CD4-positive, alpha-beta T cell (primary cell): ENCODE measurements at regions not wholly inside any gene's neighbourhood (a gene's known extent, or its start where the extent isn't known, plus 50 kb on each side); places are given as distances from the start of the nearest gene placed in this dataset.

Source experiments
- ATAC-seq: fragments of 200-7000 bp; cut with Tn5 transposase; one replicate; pipeline ENCODE4 v1.10.0; 2022; ENCODE audit warnings: mild to moderate bottlenecking; ENCODE audit not compliant: poor library complexity
- CTCF ChIA-PET: fragments of 350-600 bp; sonication (Branson Sonifier 250); formaldehyde crosslinking; loops from one replicate; lab custom pipeline; 2021; ENCODE audit warnings: antibody characterized with exemption, inconsistent platforms; lab: Charles Lee
- POLR2A ChIA-PET: fragments of 350-600 bp; sonication (Branson Sonifier 250); formaldehyde crosslinking; loops from one replicate; lab custom pipeline; 2021; ENCODE audit warnings: antibody characterized with exemption, inconsistent platforms; lab: Charles Lee
- DNase-seq, 14 experiments: peaks; one replicate each; pipeline ENCODE4 v3.0.0-alpha.2; 2013 to 2020; ENCODE audit warnings: mixed read lengths in 2 of 14
- H3K27ac ChIP-seq, 2 donors: one replicate each; pipeline versions ENCODE4 v1.5.1 to v1.7.0; 2013; ENCODE audit warnings: low read length in 2 of 2, low read depth in 1 of 2, mild to moderate bottlenecking in 1 of 2
- H3K27me3 ChIP-seq, 2 experiments: 1 replicate in 1 of 2; 2 replicates in 1 of 2; pipeline versions ENCODE4 v1.6.1 to v1.7.0; 2013; ENCODE audit warnings: low read length in 2 of 2, control low read depth in 1 of 2, mild to moderate bottlenecking in 1 of 2, moderate library complexity in 1 of 2; ENCODE audit not compliant: insufficient read depth in 2 of 2, control insufficient read depth in 1 of 2
- H3K36me3 ChIP-seq: one replicate; pipeline ENCODE4 v1.6.1; 2013; ENCODE audit warnings: low read length, control low read depth; ENCODE audit not compliant: insufficient read depth
- H3K4me1 ChIP-seq: one replicate; pipeline ENCODE4 v1.6.1; 2013; ENCODE audit warnings: low read length, control low read depth; ENCODE audit not compliant: insufficient read depth
- H3K4me3 ChIP-seq: one replicate; pipeline ENCODE4 v1.5.1; 2013; ENCODE audit warnings: mild to moderate bottlenecking, low read length, moderate library complexity
- H3K9me3 ChIP-seq, 2 experiments: 1 replicate in 1 of 2; 2 replicates in 1 of 2; pipeline versions ENCODE4 v1.6.1 to v1.7.0; 2013; ENCODE audit warnings: low read length in 2 of 2, mild to moderate bottlenecking in 2 of 2, control low read depth in 1 of 2, moderate library complexity in 1 of 2; ENCODE audit not compliant: control insufficient read depth in 1 of 2, insufficient read depth in 1 of 2
- H3K27ac Mint-ChIP-seq: one replicate; pipeline ENCODE4 v1.8.0; 2020; ENCODE audit warnings: mixed read lengths
- H3K27me3 Mint-ChIP-seq: one replicate; pipeline ENCODE4 v1.8.0; 2021; ENCODE audit warnings: mixed read lengths
- H3K36me3 Mint-ChIP-seq: one replicate; pipeline ENCODE4 v1.8.0; 2021; ENCODE audit warnings: low read depth, mixed read lengths
- H3K4me1 Mint-ChIP-seq: one replicate; pipeline ENCODE4 v1.8.0; 2021; ENCODE audit warnings: low read depth, mixed read lengths
- H3K4me3 Mint-ChIP-seq: one replicate; pipeline ENCODE4 v1.8.0; 2020; ENCODE audit warnings: mild to moderate bottlenecking, mixed read lengths
- H3K9me3 Mint-ChIP-seq: one replicate; pipeline ENCODE4 v1.8.0; 2020; ENCODE audit warnings: mixed read lengths
- intact Hi-C, 2 experiments: fragments of 100-400 bp; cut with DNase I in 1 of 2; cut with micrococcal nuclease in 1 of 2; formaldehyde crosslinking; loops; one replicate each; pipeline versions ENCODE4 v1.15.1 to v1.9.0; 2023 to 2025; cut with DNase I, micrococcal nuclease
- TF ChIP-seq, protein P1 (sequence below): fragments of 200-600 bp; IDR thresholded peaks from one replicate; pipeline ENCODE4 v1.8.0; 2022; ENCODE audit warnings: antibody characterized with exemption, mild to moderate bottlenecking

DNA sequence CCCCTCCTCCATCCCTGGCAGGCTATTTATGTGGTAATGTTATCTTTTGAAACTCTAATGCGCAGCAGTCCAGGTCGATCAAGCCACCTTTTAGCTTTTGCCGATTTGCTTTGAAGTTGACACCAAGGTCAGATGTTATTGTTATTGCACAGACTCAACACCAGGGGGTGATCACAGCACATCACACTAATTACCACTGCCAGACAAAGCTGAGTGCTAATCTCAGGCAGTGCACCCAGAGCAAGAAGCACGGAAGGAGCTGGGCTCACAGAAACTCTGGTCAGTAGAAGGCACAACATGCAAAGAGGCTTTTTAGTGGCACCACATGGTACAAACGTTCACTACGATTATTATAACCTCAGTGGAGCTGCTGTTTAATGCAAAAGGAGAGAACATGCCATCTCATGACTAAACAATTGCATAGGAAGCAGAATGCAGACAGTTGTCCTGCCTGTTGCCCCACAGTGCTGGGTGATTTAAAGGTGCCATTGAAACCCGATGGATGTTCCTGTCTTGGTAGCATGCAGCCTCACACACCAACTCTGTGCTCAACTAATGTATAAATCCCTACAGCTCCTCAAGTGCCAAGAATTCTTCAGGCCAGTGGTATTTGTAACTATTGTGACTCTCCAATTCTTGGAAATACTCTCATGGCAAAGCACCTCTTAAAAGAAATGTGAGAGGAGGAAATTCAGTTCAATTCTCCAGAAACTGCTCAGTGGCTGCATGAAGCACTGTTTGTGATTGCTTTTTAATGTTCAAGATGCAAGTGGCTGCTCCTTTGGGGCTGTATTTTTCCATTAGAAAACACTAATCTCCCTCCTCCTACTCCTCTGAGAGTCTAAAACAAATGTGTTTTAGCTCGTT lies 353.9 kb upstream of the DDI1 start:
- peak; percentile 1 to 70 (median 20) for DNase-seq
- Histone ChIP-seq H3K27me3 (peaks cover 0 to 4% of the 10 kb centered on the region in 2 experiments), H3K36me3 (no peaks in the 10 kb centered on the region), H3K4me3 (no peak overlapping the region), H3K27ac (no peak overlapping the region), H3K4me1 (peaks cover 5% of the 10 kb centered on the region), H3K9me3 (no peaks in the 10 kb centered on the region)
- H3K36me3 Mint-ChIP-seq = no peaks in the 10 kb centered on the region
- intact Hi-C loops = loop anchor here in 1 of 2 experiments (5.0 to 10.0 kb wide), 3 partner anchors 242 to 922 kb away; no protein-coding TSS in a partner anchor
- peak; percentile 90 for ATAC-seq
- H3K27me3 Mint-ChIP-seq = no peaks in the 10 kb centered on the region
- TF ChIP-seq, protein P1, sequence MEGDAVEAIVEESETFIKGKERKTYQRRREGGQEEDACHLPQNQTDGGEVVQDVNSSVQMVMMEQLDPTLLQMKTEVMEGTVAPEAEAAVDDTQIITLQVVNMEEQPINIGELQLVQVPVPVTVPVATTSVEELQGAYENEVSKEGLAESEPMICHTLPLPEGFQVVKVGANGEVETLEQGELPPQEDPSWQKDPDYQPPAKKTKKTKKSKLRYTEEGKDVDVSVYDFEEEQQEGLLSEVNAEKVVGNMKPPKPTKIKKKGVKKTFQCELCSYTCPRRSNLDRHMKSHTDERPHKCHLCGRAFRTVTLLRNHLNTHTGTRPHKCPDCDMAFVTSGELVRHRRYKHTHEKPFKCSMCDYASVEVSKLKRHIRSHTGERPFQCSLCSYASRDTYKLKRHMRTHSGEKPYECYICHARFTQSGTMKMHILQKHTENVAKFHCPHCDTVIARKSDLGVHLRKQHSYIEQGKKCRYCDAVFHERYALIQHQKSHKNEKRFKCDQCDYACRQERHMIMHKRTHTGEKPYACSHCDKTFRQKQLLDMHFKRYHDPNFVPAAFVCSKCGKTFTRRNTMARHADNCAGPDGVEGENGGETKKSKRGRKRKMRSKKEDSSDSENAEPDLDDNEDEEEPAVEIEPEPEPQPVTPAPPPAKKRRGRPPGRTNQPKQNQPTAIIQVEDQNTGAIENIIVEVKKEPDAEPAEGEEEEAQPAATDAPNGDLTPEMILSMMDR = peak; percentile 57
- no peak overlapping the region for H3K27ac Mint-ChIP-seq
- POLR2A ChIA-PET = no interaction called here
- H3K9me3 Mint-ChIP-seq = no peaks in the 10 kb centered on the region
- CTCF ChIA-PET = interaction anchor here (0.6 to 1.0 kb wide), 3 partner anchors 10 to 461 kb away, joined by 3 to 7 read pairs (median 4); no protein-coding TSS in a partner anchor
- H3K4me3 Mint-ChIP-seq = no peak overlapping the region
- peaks cover 6% of the 10 kb centered on the region for H3K4me1 Mint-ChIP-seq

DNA sequence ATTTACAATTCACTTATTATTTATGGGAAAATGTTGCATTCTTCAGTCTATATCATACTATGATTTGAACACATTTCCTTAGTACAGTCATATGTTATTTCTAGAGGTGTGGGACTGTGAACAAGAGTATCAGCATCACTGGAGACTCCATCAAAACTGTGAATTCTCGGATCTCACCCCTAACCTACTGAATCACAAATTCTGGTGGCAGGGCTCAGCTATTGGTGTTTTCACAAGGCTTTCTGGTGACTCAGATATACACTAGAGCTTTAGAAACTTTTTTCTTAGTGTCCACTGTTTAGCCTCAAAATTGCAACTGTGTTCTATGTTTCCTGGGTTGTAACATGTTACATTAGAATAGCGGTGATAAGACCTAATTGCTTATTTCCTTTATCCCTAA lies 352.9 kb upstream of the DDI1 start:
- Histone ChIP-seq H3K27ac (no peak overlapping the region), H3K9me3 (no peaks in the 10 kb centered on the region), H3K27me3 (peaks cover 0 to 4% of the 10 kb centered on the region in 2 experiments), H3K4me3 (no peak overlapping the region), H3K36me3 (no peaks in the 10 kb centered on the region), H3K4me1 (peaks cover 5% of the 10 kb centered on the region)
- TF ChIP-seq, protein P1 = no peak
- Mint-ChIP-seq H3K4me3 (no peak overlapping the region), H3K36me3 (no peaks in the 10 kb centered on the region), H3K9me3 (no peaks in the 10 kb centered on the region), H3K27me3 (no peaks in the 10 kb centered on the region), H3K27ac (no peak overlapping the region), H3K4me1 (peaks cover 6% of the 10 kb centered on the region)
- DNase-seq = no peak
- ChIA-PET CTCF (no interaction called here), POLR2A (no interaction called here)
- intact Hi-C loops = loop anchor here in 1 of 2 experiments (5.0 to 10.0 kb wide), 3 partner anchors 241 to 921 kb away; no protein-coding TSS in a partner anchor
- no peak for ATAC-seq

DNA sequence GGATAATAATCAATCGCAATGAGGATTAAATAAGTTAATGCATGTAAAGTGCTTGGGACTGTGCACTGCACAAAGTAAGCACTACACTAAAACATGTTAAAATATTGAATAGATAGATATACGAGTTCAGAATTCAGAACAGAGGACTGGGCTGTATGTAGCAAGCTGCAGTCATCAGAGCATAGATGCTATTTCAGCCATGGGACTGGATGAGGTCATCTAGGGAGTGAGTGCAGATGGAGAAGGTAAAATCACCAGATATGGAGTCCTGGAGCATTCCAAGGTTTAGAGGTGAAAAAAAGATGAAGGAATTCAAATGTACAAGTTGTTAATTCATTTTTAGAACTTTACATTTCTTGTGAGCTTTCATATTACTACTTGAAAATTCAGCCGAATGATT lies 347.5 kb upstream of the DDI1 start:
- H3K27me3 Mint-ChIP-seq = no peaks in the 10 kb centered on the region
- no peaks in the 10 kb centered on the region for H3K36me3 ChIP-seq
- H3K27ac Mint-ChIP-seq = no peak overlapping the region
- ChIA-PET CTCF (no interaction called here), POLR2A (no interaction called here)
- H3K36me3 Mint-ChIP-seq = no peaks in the 10 kb centered on the region
- intact Hi-C loops = loop anchor here in 1 of 2 experiments (10.0 kb wide), 2 partner anchors 236 to 916 kb away; no protein-coding TSS in a partner anchor
- no peak overlapping the region for H3K4me3 Mint-ChIP-seq
- peaks cover 0 to 4% of the 10 kb centered on the region in 2 experiments for H3K27me3 ChIP-seq
- H3K27ac ChIP-seq = no peak overlapping the region
- TF ChIP-seq, protein P1 = no peak
- no peaks in the 10 kb centered on the region for H3K9me3 Mint-ChIP-seq
- no peaks in the 10 kb centered on the region for H3K9me3 ChIP-seq
- H3K4me1 Mint-ChIP-seq = no peaks in the 10 kb centered on the region
- no peaks in the 10 kb centered on the region for H3K4me1 ChIP-seq
- DNase-seq (no peak), ATAC-seq (no peak)
- no peak overlapping the region for H3K4me3 ChIP-seq
